ENCODE measurements at regions not wholly inside any gene's neighbourhood (a gene's known extent, or its start where the extent isn't known, plus 50 kb on each side); places are given as distances from the start of the nearest gene placed in this dataset.
"Not testable (repeated sequence)": the region's sequence is repeated elsewhere in the genome, so short reads cannot be mapped to it uniquely, and the experiment has no call there.

DNA sequence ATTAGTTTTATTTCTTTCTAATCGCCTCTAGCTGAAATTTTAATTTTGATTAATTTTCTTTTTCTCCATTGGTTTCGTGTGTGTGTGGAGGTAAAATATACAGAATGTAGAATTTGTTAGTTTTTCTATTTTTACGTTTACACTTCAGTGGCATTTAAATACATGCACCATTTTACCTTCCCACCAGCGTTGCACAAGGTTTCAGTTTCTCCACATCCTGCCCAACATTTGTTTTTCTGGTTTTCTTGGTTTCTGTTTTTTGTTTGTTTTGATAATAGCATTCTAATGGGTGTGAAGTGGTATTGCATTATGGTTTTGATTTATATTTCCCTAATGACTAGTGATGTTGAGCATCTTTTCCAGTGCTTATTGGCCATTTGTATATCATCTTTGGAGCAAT is 871.4 kb upstream of the DEFB115 start:
- not testable (repeated sequence) for H3K4me3 ChIP-seq (ENCODE audit: insufficient read length, low read depth); H3K4me1 ChIP-seq (ENCODE audit: insufficient read depth, insufficient read length); H3K36me3 ChIP-seq (ENCODE audit: insufficient read depth, insufficient read length, low read length); DNase-seq (ENCODE audit: low read depth, low spot score); H3K27me3 ChIP-seq (ENCODE audit: insufficient read depth, insufficient read length); H3K9ac ChIP-seq (ENCODE audit: insufficient read length, low read depth); H3K9me3 ChIP-seq (ENCODE audit: insufficient read depth, low read length)

DNA sequence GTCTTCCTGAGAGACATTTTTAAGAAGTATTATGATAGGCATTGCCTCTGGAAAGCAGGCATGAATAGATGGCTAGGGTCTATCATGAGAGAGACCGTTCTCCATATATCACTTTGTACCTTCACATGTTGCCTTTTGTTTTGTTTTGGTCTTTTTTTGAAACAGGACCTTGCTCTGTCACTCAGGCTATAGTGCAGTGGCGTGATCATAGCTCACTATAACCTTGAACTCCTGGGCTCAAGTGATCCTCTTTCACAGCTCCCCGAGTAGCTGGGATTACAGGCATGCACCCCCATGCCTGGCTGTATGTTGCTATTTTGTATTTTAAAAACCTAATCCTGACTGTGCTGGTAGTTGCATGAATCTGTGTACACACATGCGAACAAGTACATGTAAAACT is 869.6 kb upstream of the DEFB115 start:
- not testable (repeated sequence) for H3K4me1 ChIP-seq (ENCODE audit: insufficient read depth, insufficient read length); DNase-seq (ENCODE audit: low read depth, low spot score); H3K4me3 ChIP-seq (ENCODE audit: insufficient read length, low read depth); H3K27me3 ChIP-seq (ENCODE audit: insufficient read depth, insufficient read length); H3K9me3 ChIP-seq (ENCODE audit: insufficient read depth, low read length); H3K9ac ChIP-seq (ENCODE audit: insufficient read length, low read depth); H3K36me3 ChIP-seq (ENCODE audit: insufficient read depth, insufficient read length, low read length)

- DNase-seq (ENCODE audit: low read depth, low spot score); H3K36me3 ChIP-seq (ENCODE audit: insufficient read depth, insufficient read length, low read length); H3K4me1 ChIP-seq (ENCODE audit: insufficient read depth, insufficient read length); H3K4me3 ChIP-seq (ENCODE audit: insufficient read length, low read depth); H3K9ac ChIP-seq (ENCODE audit: insufficient read length, low read depth); H3K9me3 ChIP-seq (ENCODE audit: insufficient read depth, low read length); H3K27me3 ChIP-seq (ENCODE audit: insufficient read depth, insufficient read length): not testable (repeated sequence)
These were observed 863.9 kb upstream of the DEFB115 start for GRCh38 chr20:30393523-30393922.

DNA sequence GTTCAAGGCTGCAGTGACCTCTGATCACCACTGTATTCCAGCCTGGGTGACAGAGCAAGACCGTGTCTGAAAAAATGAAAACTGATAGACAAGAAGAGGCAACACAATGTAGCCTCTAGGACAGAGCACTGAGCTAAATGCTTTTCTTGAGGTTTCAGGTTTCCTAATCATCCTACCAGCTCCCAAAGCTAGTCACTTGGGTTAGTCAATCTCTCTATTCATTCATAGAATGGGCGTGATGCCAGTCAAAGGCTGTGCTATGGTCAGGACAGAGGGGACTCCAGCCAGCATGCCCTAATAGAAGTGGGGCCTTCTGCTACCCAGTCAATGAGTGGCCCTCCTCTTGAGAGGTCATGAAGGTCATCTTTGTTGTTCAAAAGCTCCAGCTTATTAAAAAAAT is 860.4 kb upstream of the DEFB115 start:
- not testable (repeated sequence) for H3K9me3 ChIP-seq (ENCODE audit: insufficient read depth, low read length); H3K4me1 ChIP-seq (ENCODE audit: insufficient read depth, insufficient read length); H3K9ac ChIP-seq (ENCODE audit: insufficient read length, low read depth); DNase-seq (ENCODE audit: low read depth, low spot score); H3K27me3 ChIP-seq (ENCODE audit: insufficient read depth, insufficient read length); H3K4me3 ChIP-seq (ENCODE audit: insufficient read length, low read depth)
- peaks cover 11% of the 10 kb centered on the region for H3K36me3 ChIP-seq (ENCODE audit: insufficient read depth, insufficient read length, low read length)

GRCh38 chr20:30405061-30405460 is 852.4 kb upstream of the DEFB115 start:
- not testable (repeated sequence) for H3K9me3 ChIP-seq (ENCODE audit: insufficient read depth, low read length); H3K36me3 ChIP-seq (ENCODE audit: insufficient read depth, insufficient read length, low read length); H3K27me3 ChIP-seq (ENCODE audit: insufficient read depth, insufficient read length); DNase-seq (ENCODE audit: low read depth, low spot score); H3K9ac ChIP-seq (ENCODE audit: insufficient read length, low read depth); H3K4me3 ChIP-seq (ENCODE audit: insufficient read length, low read depth); H3K4me1 ChIP-seq (ENCODE audit: insufficient read depth, insufficient read length)

DNA sequence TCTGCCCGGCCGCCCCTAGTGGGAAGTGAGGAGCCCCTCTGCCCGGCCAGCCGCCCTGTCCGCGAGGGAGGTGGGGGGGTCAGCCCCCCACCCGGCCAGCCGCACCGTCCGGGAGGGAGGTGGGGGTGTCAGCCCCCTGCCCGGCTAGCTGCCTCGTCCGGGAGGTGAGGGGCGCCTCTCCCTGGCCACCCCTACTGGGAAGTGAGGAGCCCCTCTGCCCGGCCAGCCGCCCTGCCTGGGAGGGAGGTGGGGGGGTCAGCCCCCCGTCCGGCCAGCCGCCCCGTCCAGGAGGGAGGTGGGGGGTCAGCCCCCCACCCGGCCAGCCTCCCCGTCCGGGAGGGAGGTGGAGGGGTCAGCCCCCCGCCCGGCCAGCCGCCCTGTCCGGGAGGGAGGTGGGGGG is 851.9 kb upstream of the DEFB115 start:
- not testable (repeated sequence) for H3K36me3 ChIP-seq (ENCODE audit: insufficient read depth, insufficient read length, low read length); H3K4me1 ChIP-seq (ENCODE audit: insufficient read depth, insufficient read length); H3K27me3 ChIP-seq (ENCODE audit: insufficient read depth, insufficient read length); DNase-seq (ENCODE audit: low read depth, low spot score); H3K9me3 ChIP-seq (ENCODE audit: insufficient read depth, low read length); H3K4me3 ChIP-seq (ENCODE audit: insufficient read length, low read depth); H3K9ac ChIP-seq (ENCODE audit: insufficient read length, low read depth)

- DNase-seq (ENCODE audit: low read depth, low spot score); H3K9ac ChIP-seq (ENCODE audit: insufficient read length, low read depth); H3K4me1 ChIP-seq (ENCODE audit: insufficient read depth, insufficient read length); H3K4me3 ChIP-seq (ENCODE audit: insufficient read length, low read depth); H3K9me3 ChIP-seq (ENCODE audit: insufficient read depth, low read length); H3K36me3 ChIP-seq (ENCODE audit: insufficient read depth, insufficient read length, low read length); H3K27me3 ChIP-seq (ENCODE audit: insufficient read depth, insufficient read length): not testable (repeated sequence)
These were observed 851.1 kb upstream of the DEFB115 start for GRCh38 chr20:30406370-30406769.

DNA sequence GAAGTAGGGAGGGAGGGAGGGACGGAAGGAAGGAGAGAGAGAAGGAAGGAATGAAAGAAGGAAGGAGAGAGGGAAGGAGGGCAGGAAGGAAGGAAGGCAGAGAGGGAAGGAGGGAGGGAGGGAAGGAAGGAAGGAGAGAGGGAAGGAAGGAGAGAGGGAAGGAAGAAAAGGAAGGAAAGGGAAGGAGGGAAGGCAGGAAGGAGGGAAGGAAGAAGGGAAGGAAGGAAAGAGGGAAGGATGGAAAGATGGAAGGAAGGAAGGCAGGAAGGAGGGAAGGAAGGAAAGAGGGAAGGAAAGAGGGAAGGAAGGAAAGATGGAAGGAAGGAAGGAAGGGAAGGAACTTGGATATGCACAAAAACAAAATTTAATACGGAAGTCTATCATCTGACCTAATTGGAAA is 844.5 kb upstream of the DEFB115 start:
- H3K4me3 ChIP-seq (ENCODE audit: insufficient read length, low read depth), result no peak overlapping the region
- no peaks in the 10 kb centered on the region for H3K36me3 ChIP-seq (ENCODE audit: insufficient read depth, insufficient read length, low read length)
- no peaks in the 10 kb centered on the region for H3K4me1 ChIP-seq (ENCODE audit: insufficient read depth, insufficient read length)

GRCh38 chr20:30417387-30417786 is 840.1 kb upstream of the DEFB115 start:
- H3K4me3 ChIP-seq (ENCODE audit: insufficient read length, low read depth); DNase-seq (ENCODE audit: low read depth, low spot score); H3K27me3 ChIP-seq (ENCODE audit: insufficient read depth, insufficient read length); H3K9me3 ChIP-seq (ENCODE audit: insufficient read depth, low read length); H3K9ac ChIP-seq (ENCODE audit: insufficient read length, low read depth); H3K36me3 ChIP-seq (ENCODE audit: insufficient read depth, insufficient read length, low read length); H3K4me1 ChIP-seq (ENCODE audit: insufficient read depth, insufficient read length): not testable (repeated sequence)

More for the DNA sequence above, 844.5 kb upstream of the DEFB115 start:
- no peak overlapping the region for H3K9ac ChIP-seq (ENCODE audit: insufficient read length, low read depth)
- no peaks in the 10 kb centered on the region for H3K9me3 ChIP-seq (ENCODE audit: insufficient read depth, low read length)
- DNase-seq (ENCODE audit: low read depth, low spot score), result no peak
- no peak for TF ChIP-seq SUZ12 (IDR thresholded peaks at IDR 0.05; ENCODE audit: extremely low read depth, insufficient read depth, insufficient read length)
- no peak for TF ChIP-seq YY1 (IDR thresholded peaks at IDR 0.05; ENCODE audit: insufficient read depth, insufficient read length)
- TF ChIP-seq ZNF274 (IDR thresholded peaks at IDR 0.05; ENCODE audit: low read depth, low read length), result no peak
- no peaks in the 10 kb centered on the region for H3K27me3 ChIP-seq (ENCODE audit: insufficient read depth, insufficient read length)

- not testable (repeated sequence) for H3K4me1 ChIP-seq (ENCODE audit: insufficient read depth, insufficient read length); H3K27me3 ChIP-seq (ENCODE audit: insufficient read depth, insufficient read length); H3K4me3 ChIP-seq (ENCODE audit: insufficient read length, low read depth); DNase-seq (ENCODE audit: low read depth, low spot score); H3K9me3 ChIP-seq (ENCODE audit: insufficient read depth, low read length); H3K36me3 ChIP-seq (ENCODE audit: insufficient read depth, insufficient read length, low read length); H3K9ac ChIP-seq (ENCODE audit: insufficient read length, low read depth)
These were observed 839.1 kb upstream of the DEFB115 start for GRCh38 chr20:30418378-30418777.

Data from NT2/D1 (cell line).